Neural cell (in vitro differentiated cells): ENCODE measurements at regions not wholly inside any gene's neighbourhood (a gene's known extent, or its start where the extent isn't known, plus 50 kb on each side); places are given as distances from the start of the nearest gene placed in this dataset.

ENCODE experiments used
- H2AFZ ChIP-seq: fragments of 200-600, 300-800 bp; sonication (generic), shearing (Covaris generic); 2 replicates; pipeline ENCODE4 v1.6.0; 2014; ENCODE audit warnings: low read depth, mild to moderate bottlenecking, antibody characterized with exemption, low read length, moderate library complexity
- H3F3A ChIP-seq: fragments of 200-600 bp; shearing (Covaris generic); 2 replicates; pipeline ENCODE4 v1.6.1; 2016; ENCODE audit warnings: mild to moderate bottlenecking, moderate library complexity, mixed read lengths, antibody characterized with exemption, low read length; ENCODE audit not compliant: insufficient read depth, poor library complexity, severe bottlenecking
- H3K27ac ChIP-seq: fragments of 200-600, 300-800 bp; sonication (generic), shearing (Covaris generic); 2 replicates; pipeline ENCODE4 v1.5.1; 2014; ENCODE audit warnings: mild to moderate bottlenecking, low read length, moderate library complexity
- H3K27me3 ChIP-seq: fragments of 300-800, 200-600 bp; sonication (generic), shearing (Covaris generic); 2 replicates; pipeline ENCODE4 v1.6.0; 2014; ENCODE audit warnings: mild to moderate bottlenecking, low read depth, low read length, moderate library complexity; ENCODE audit not compliant: insufficient read depth
- H3K36me3 ChIP-seq: fragments of 300-800, 200-600 bp; sonication (generic), shearing (Covaris generic); 2 replicates; pipeline ENCODE4 v1.5.1; 2014; ENCODE audit warnings: mild to moderate bottlenecking, antibody characterized with exemption, low read length, moderate library complexity; ENCODE audit not compliant: insufficient read depth
- H3K4me2 ChIP-seq: fragments of 300-800, 200-600 bp; sonication (generic), shearing (Covaris generic); 2 replicates; pipeline ENCODE4 v1.6.0; 2014; ENCODE audit warnings: mild to moderate bottlenecking, low read length
- H3K4me3 ChIP-seq: fragments of 300-800, 200-600 bp; sonication (generic), shearing (Covaris generic); 2 replicates; pipeline ENCODE4 v1.5.1; 2014; ENCODE audit warnings: mild to moderate bottlenecking, low read length, moderate library complexity
- H3K79me2 ChIP-seq: fragments of 200-600 bp; shearing (Covaris generic); replicated peaks from 2 replicates; pipeline ENCODE4 v1.6.0; 2014; ENCODE audit warnings: mild to moderate bottlenecking, low read length, moderate library complexity; ENCODE audit not compliant: insufficient read depth
- H3K9ac ChIP-seq: fragments of 300-800, 200-600 bp; sonication (generic), shearing (Covaris generic); 2 replicates; pipeline ENCODE4 v1.6.1; 2016; ENCODE audit warnings: mild to moderate bottlenecking, low read length, mixed read lengths
- H3K9me2 ChIP-seq: fragments of 200-600 bp; shearing (Covaris generic); 2 replicates; pipeline ENCODE4 v1.6.1; 2016; ENCODE audit warnings: mild to moderate bottlenecking, low read length, mixed read lengths; ENCODE audit not compliant: insufficient read depth
- H3K9me3 ChIP-seq: fragments of 200-600, 300-800 bp; sonication (generic), shearing (Covaris generic); 2 replicates; pipeline ENCODE4 v1.6.1; 2016; ENCODE audit warnings: mild to moderate bottlenecking, mixed run types, low read length, moderate library complexity, mixed read lengths
- H4K20me1 ChIP-seq: fragments of 200-600 bp; shearing (Covaris generic); 2 replicates; pipeline ENCODE4 v1.6.1; 2016; ENCODE audit warnings: mild to moderate bottlenecking, mixed run types; ENCODE audit not compliant: insufficient read depth
- EP300 ChIP-seq: fragments of 450-650 bp; conservative IDR thresholded peaks from 2 replicates; pipeline ENCODE4 v1.6.1; 2014; ENCODE audit warnings: antibody characterized with exemption, mild to moderate bottlenecking, moderate library complexity; ENCODE audit not compliant: poor library complexity, severe bottlenecking
- EZH2 ChIP-seq: fragments of 200-600, 300-800 bp; shearing (Covaris generic), sonication (generic); IDR thresholded peaks from 2 replicates; pipeline ENCODE4 v1.6.1; 2014; ENCODE audit warnings: antibody characterized with exemption, low read length, borderline replicate concordance, mild to moderate bottlenecking; ENCODE audit not compliant: insufficient read depth, poor library complexity, severe bottlenecking
- MXI1 ChIP-seq: fragments of 450-650 bp; conservative IDR thresholded peaks from 2 replicates; pipeline ENCODE4 v1.6.1; 2014; ENCODE audit warnings: antibody characterized with exemption, mild to moderate bottlenecking; ENCODE audit not compliant: poor library complexity, severe bottlenecking
- POLR2AphosphoS5 ChIP-seq: IDR thresholded peaks from 2 replicates; pipeline ENCODE4 v1.6.1; 2012
- RAD21 ChIP-seq: fragments of 450-650 bp; conservative IDR thresholded peaks from 2 replicates; pipeline ENCODE4 v1.6.1; 2014; ENCODE audit warnings: antibody characterized with exemption, mild to moderate bottlenecking, moderate library complexity
- SMC3 ChIP-seq: fragments of 450-650 bp; conservative IDR thresholded peaks from 2 replicates; pipeline ENCODE4 v1.6.1; 2014; ENCODE audit warnings: antibody characterized with exemption, mild to moderate bottlenecking, moderate library complexity; ENCODE audit not compliant: poor library complexity
- TAF1 ChIP-seq: IDR thresholded peaks from 2 replicates; pipeline ENCODE4 v1.6.1; 2012; ENCODE audit warnings: low read depth
- TF ChIP-seq, protein P1 (sequence below): fragments of 450-650 bp; IDR thresholded peaks from 2 replicates; pipeline ENCODE4 v1.5.1; 2014; ENCODE audit warnings: antibody characterized with exemption, mild to moderate bottlenecking, moderate library complexity; ENCODE audit not compliant: poor library complexity, severe bottlenecking
- TF ChIP-seq, protein P2 (sequence below): IDR thresholded peaks from 2 replicates; pipeline ENCODE4 v1.6.1; 2012; ENCODE audit warnings: borderline replicate concordance

- no peaks in the 10 kb centered on the region for H3K9me2 ChIP-seq
- no peaks in the 10 kb centered on the region for H3K27me3 ChIP-seq
- no peak overlapping the region for H3K4me2 ChIP-seq
- H2AFZ ChIP-seq: no peak overlapping the region
- H3K36me3 ChIP-seq: no peaks in the 10 kb centered on the region
- H3K79me2 ChIP-seq: no peaks in the 10 kb centered on the region
- no peak for TF ChIP-seq SMC3
- no peak for TF ChIP-seq MXI1
- TF ChIP-seq EP300: no peak
- TF ChIP-seq TAF1: no peak
- TF ChIP-seq, protein P1, sequence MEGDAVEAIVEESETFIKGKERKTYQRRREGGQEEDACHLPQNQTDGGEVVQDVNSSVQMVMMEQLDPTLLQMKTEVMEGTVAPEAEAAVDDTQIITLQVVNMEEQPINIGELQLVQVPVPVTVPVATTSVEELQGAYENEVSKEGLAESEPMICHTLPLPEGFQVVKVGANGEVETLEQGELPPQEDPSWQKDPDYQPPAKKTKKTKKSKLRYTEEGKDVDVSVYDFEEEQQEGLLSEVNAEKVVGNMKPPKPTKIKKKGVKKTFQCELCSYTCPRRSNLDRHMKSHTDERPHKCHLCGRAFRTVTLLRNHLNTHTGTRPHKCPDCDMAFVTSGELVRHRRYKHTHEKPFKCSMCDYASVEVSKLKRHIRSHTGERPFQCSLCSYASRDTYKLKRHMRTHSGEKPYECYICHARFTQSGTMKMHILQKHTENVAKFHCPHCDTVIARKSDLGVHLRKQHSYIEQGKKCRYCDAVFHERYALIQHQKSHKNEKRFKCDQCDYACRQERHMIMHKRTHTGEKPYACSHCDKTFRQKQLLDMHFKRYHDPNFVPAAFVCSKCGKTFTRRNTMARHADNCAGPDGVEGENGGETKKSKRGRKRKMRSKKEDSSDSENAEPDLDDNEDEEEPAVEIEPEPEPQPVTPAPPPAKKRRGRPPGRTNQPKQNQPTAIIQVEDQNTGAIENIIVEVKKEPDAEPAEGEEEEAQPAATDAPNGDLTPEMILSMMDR: no peak
- TF ChIP-seq POLR2AphosphoS5: no peak
- TF ChIP-seq, protein P2, sequence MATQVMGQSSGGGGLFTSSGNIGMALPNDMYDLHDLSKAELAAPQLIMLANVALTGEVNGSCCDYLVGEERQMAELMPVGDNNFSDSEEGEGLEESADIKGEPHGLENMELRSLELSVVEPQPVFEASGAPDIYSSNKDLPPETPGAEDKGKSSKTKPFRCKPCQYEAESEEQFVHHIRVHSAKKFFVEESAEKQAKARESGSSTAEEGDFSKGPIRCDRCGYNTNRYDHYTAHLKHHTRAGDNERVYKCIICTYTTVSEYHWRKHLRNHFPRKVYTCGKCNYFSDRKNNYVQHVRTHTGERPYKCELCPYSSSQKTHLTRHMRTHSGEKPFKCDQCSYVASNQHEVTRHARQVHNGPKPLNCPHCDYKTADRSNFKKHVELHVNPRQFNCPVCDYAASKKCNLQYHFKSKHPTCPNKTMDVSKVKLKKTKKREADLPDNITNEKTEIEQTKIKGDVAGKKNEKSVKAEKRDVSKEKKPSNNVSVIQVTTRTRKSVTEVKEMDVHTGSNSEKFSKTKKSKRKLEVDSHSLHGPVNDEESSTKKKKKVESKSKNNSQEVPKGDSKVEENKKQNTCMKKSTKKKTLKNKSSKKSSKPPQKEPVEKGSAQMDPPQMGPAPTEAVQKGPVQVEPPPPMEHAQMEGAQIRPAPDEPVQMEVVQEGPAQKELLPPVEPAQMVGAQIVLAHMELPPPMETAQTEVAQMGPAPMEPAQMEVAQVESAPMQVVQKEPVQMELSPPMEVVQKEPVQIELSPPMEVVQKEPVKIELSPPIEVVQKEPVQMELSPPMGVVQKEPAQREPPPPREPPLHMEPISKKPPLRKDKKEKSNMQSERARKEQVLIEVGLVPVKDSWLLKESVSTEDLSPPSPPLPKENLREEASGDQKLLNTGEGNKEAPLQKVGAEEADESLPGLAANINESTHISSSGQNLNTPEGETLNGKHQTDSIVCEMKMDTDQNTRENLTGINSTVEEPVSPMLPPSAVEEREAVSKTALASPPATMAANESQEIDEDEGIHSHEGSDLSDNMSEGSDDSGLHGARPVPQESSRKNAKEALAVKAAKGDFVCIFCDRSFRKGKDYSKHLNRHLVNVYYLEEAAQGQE: no peak
- no peak for TF ChIP-seq RAD21
- no peak for TF ChIP-seq EZH2
- no peaks in the 10 kb centered on the region for H3F3A ChIP-seq
- no peak overlapping the region for H3K4me3 ChIP-seq
- H3K27ac ChIP-seq: no peak overlapping the region
- H3K9me3 ChIP-seq: no peaks in the 10 kb centered on the region
- H4K20me1 ChIP-seq: no peaks in the 10 kb centered on the region
- H3K9ac ChIP-seq: no peak overlapping the region
Observed at GRCh38 chr9:16290169-16290568, 580.3 kb downstream of the BNC2 start.

DNA sequence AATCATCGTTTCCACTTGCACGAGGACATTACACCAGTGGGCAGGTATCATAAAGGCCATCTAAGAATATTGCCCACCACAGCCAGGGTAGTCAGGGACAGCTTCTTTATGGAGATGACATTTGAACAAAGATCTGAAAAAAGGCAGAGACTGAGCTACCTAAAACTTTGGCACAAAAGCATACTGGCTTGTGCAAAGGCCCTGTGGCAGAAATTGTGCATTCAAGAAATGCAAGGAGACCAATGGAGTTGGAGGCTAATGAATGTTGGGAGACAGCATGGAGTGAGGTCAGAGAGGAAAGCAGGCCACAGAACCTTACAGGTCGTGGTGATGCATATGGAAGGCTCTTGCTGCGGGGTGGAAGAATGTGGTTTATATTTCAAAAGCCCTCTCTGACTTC is 578.5 kb downstream of the BNC2 start:
- no peaks in the 10 kb centered on the region for H3K79me2 ChIP-seq
- no peaks in the 10 kb centered on the region for H3K9me3 ChIP-seq
- H3K9me2 ChIP-seq: no peaks in the 10 kb centered on the region
- H3K27ac ChIP-seq: no peak overlapping the region
- H3K9ac ChIP-seq: no peak overlapping the region
- no peak overlapping the region for H2AFZ ChIP-seq
- H3F3A ChIP-seq: no peaks in the 10 kb centered on the region
- no peak overlapping the region for H3K4me2 ChIP-seq
- no peaks in the 10 kb centered on the region for H3K27me3 ChIP-seq
- H3K36me3 ChIP-seq: no peaks in the 10 kb centered on the region
- no peak overlapping the region for H3K4me3 ChIP-seq
- TF ChIP-seq EP300: no peak
- TF ChIP-seq POLR2AphosphoS5: no peak
- TF ChIP-seq MXI1: no peak
- TF ChIP-seq, protein P2: no peak
- no peaks in the 10 kb centered on the region for H4K20me1 ChIP-seq
